A673 (cell line): ENCODE measurements at regions not wholly inside any gene's neighbourhood (a gene's known extent, or its start where the extent isn't known, plus 50 kb on each side); places are given as distances from the start of the nearest gene placed in this dataset.

Source experiments
- CTCF ChIP-seq: fragments of 300-800, 200-600 bp; sonication (generic); conservative IDR thresholded peaks from 2 replicates; pipeline ENCODE4 v1.5.1; 2017; ENCODE audit warnings: low read depth, mild to moderate bottlenecking, antibody characterized with exemption, low read length, moderate library complexity, mixed read lengths
- EZH2 ChIP-seq: fragments of 200-600 bp; sonication (generic); IDR thresholded peaks from 2 replicates; pipeline ENCODE4 v1.6.1; 2017; ENCODE audit warnings: borderline replicate concordance, low read depth, mild to moderate bottlenecking, mixed read lengths, antibody characterized with exemption, low read length; ENCODE audit not compliant: poor library complexity, severe bottlenecking

- TF ChIP-seq CTCF (no peak), EZH2 (no peak)
Observed at GRCh38 chr2:239852272-239852671, 172.9 kb downstream of the NDUFA10 start.
